ENCODE measurements at regions not wholly inside any gene's neighbourhood (a gene's known extent, or its start where the extent isn't known, plus 50 kb on each side); places are given as distances from the start of the nearest gene placed in this dataset.

DNA sequence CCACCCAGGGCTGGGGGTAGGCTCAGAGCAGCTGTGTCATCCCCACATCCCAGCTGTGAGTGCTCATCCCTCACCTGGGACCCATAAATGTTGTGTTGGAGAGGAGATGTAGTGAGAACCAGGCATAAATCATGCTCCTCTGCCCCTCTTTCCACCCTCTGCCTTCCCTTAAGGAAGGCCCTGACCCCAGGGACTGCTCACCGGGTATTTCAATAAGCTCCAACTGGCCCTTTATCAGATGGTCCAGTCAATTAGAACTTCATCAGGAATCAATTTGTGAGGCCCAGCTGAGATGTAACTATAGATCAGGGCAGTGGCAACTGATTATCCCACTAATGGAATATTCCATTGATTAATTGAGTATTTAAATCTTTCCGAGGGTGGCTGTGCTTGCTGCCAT, 50.8 kb upstream of the NTRK3 start:
- Histone ChIP-seq H3K9me3 (replicated peaks; ENCODE audit: low read length) (no peaks in the 10 kb centered on the region), H3K27me3 (ENCODE audit: control insufficient read depth, insufficient read depth, low read length) (no peaks in the 10 kb centered on the region), H3K36me3 (ENCODE audit: insufficient read depth, low read length) (no peaks in the 10 kb centered on the region), H3K9ac (ENCODE audit: low read depth, low read length) (no peak overlapping the region), H3K4me2 (ENCODE audit: low read length) (no peak overlapping the region), H3K4me3 (ENCODE audit: low read length) (no peak overlapping the region), H3K4me1 (ENCODE audit: control insufficient read depth, insufficient read depth, low read length) (no peaks in the 10 kb centered on the region)
